ENCODE measurements at regions not wholly inside any gene's neighbourhood (a gene's known extent, or its start where the extent isn't known, plus 50 kb on each side); places are given as distances from the start of the nearest gene placed in this dataset.

- no peak overlapping the region for H3K27ac ChIP-seq (ENCODE audit: low read depth, low read length)
- no peaks in the 10 kb centered on the region for H3K36me3 ChIP-seq (ENCODE audit: insufficient read depth, low read length)
- H3K9me3 ChIP-seq (ENCODE audit: insufficient read depth, low read depth, low read length), result no peaks in the 10 kb centered on the region
- Mint-ChIP-seq H3K4me3 (ENCODE audit: unreplicated experiment) (no peak overlapping the region), H3K27ac (ENCODE audit: unreplicated experiment) (no peak overlapping the region), H3K4me1 (ENCODE audit: low read depth, unreplicated experiment) (peaks cover 10% of the 10 kb centered on the region), H3K9me3 (ENCODE audit: unreplicated experiment) (peaks cover 2% of the 10 kb centered on the region), H3K36me3 (ENCODE audit: low read depth, unreplicated experiment) (peaks cover 1% of the 10 kb centered on the region), H3K27me3 (ENCODE audit: low read depth, unreplicated experiment) (peaks cover 33% of the 10 kb centered on the region)
- H3K79me2 ChIP-seq (ENCODE audit: insufficient read depth, low read length), result no peaks in the 10 kb centered on the region
- no peak overlapping the region for H3K9ac ChIP-seq (ENCODE audit: low read length)
- H3K27me3 ChIP-seq (ENCODE audit: insufficient read depth, low read length), result peaks cover 5% of the 10 kb centered on the region
- no peaks in the 10 kb centered on the region for H4K20me1 ChIP-seq (ENCODE audit: insufficient read depth, low read length)
- TF ChIP-seq CTCF (IDR thresholded peaks at IDR 0.05; ENCODE audit: insufficient read depth, low read depth, low read length) (no peak), EZH2 (IDR thresholded peaks at IDR 0.05; ENCODE audit: insufficient read depth, low read length) (no peak)
- H2AFZ ChIP-seq (ENCODE audit: low read depth, low read length), result no peak overlapping the region
- no peak overlapping the region for H3K4me3 ChIP-seq (ENCODE audit: insufficient read depth, low read depth, low read length)
- no peak for DNase-seq (ENCODE audit: low read depth)
- FAIRE-seq, result no peak
- no peak overlapping the region for H3K4me2 ChIP-seq (ENCODE audit: low read length)
- H3K4me1 ChIP-seq (ENCODE audit: insufficient read depth, low read length), result peaks cover 12% of the 10 kb centered on the region
These were observed 213.1 kb upstream of the RTL1 start for GRCh38 chr14:101116486-101117130.

GRCh38 chr14:101117543-101117942, 214.0 kb upstream of the RTL1 start:
- Mint-ChIP-seq H3K27me3 (ENCODE audit: low read depth, unreplicated experiment) (peaks cover 33% of the 10 kb centered on the region), H3K9me3 (ENCODE audit: unreplicated experiment) (peaks cover 2% of the 10 kb centered on the region), H3K4me1 (ENCODE audit: low read depth, unreplicated experiment) (peaks cover 10% of the 10 kb centered on the region), H3K27ac (ENCODE audit: unreplicated experiment) (no peak overlapping the region), H3K4me3 (ENCODE audit: unreplicated experiment) (no peak overlapping the region), H3K36me3 (ENCODE audit: low read depth, unreplicated experiment) (peaks cover 1% of the 10 kb centered on the region)
- H3K27me3 ChIP-seq (ENCODE audit: insufficient read depth, low read length), result peaks cover 5% of the 10 kb centered on the region
- no peaks in the 10 kb centered on the region for H3K79me2 ChIP-seq (ENCODE audit: insufficient read depth, low read length)
- TF ChIP-seq CTCF (IDR thresholded peaks at IDR 0.05; ENCODE audit: insufficient read depth, low read depth, low read length) (no peak), EZH2 (IDR thresholded peaks at IDR 0.05; ENCODE audit: insufficient read depth, low read length) (no peak)
- no peak for FAIRE-seq
- H3K9me3 ChIP-seq (ENCODE audit: insufficient read depth, low read depth, low read length), result no peaks in the 10 kb centered on the region
- peaks cover 12% of the 10 kb centered on the region for H3K4me1 ChIP-seq (ENCODE audit: insufficient read depth, low read length)
- no peaks in the 10 kb centered on the region for H4K20me1 ChIP-seq (ENCODE audit: insufficient read depth, low read length)
- DNase-seq (ENCODE audit: low read depth), result no peak
- no peak overlapping the region for H3K27ac ChIP-seq (ENCODE audit: low read depth, low read length)
- H2AFZ ChIP-seq (ENCODE audit: low read depth, low read length), result no peak overlapping the region
- no peak overlapping the region for H3K4me3 ChIP-seq (ENCODE audit: insufficient read depth, low read depth, low read length)
- H3K4me2 ChIP-seq (ENCODE audit: low read length), result no peak overlapping the region
- H3K9ac ChIP-seq (ENCODE audit: low read length), result no peak overlapping the region
- H3K36me3 ChIP-seq (ENCODE audit: insufficient read depth, low read length), result no peaks in the 10 kb centered on the region

GRCh38 chr14:101118233-101118632, 214.7 kb upstream of the RTL1 start:
- no peak for TF ChIP-seq EZH2 (IDR thresholded peaks at IDR 0.05; ENCODE audit: insufficient read depth, low read length)
- no peak for TF ChIP-seq CTCF (IDR thresholded peaks at IDR 0.05; ENCODE audit: insufficient read depth, low read depth, low read length)
- no peak overlapping the region for H3K4me3 ChIP-seq (ENCODE audit: insufficient read depth, low read depth, low read length)
- H3K9me3 ChIP-seq (ENCODE audit: insufficient read depth, low read depth, low read length), result no peaks in the 10 kb centered on the region
- Mint-ChIP-seq H3K36me3 (ENCODE audit: low read depth, unreplicated experiment) (peaks cover 1% of the 10 kb centered on the region), H3K4me1 (ENCODE audit: low read depth, unreplicated experiment) (peaks cover 10% of the 10 kb centered on the region), H3K9me3 (ENCODE audit: unreplicated experiment) (peaks cover 2% of the 10 kb centered on the region), H3K27ac (ENCODE audit: unreplicated experiment) (no peak overlapping the region), H3K4me3 (ENCODE audit: unreplicated experiment) (no peak overlapping the region), H3K27me3 (ENCODE audit: low read depth, unreplicated experiment) (peaks cover 33% of the 10 kb centered on the region)
- peaks cover 12% of the 10 kb centered on the region for H3K4me1 ChIP-seq (ENCODE audit: insufficient read depth, low read length)
- no peak overlapping the region for H2AFZ ChIP-seq (ENCODE audit: low read depth, low read length)
- no peaks in the 10 kb centered on the region for H3K36me3 ChIP-seq (ENCODE audit: insufficient read depth, low read length)
- peaks cover 5% of the 10 kb centered on the region for H3K27me3 ChIP-seq (ENCODE audit: insufficient read depth, low read length)
- H4K20me1 ChIP-seq (ENCODE audit: insufficient read depth, low read length), result no peaks in the 10 kb centered on the region
- no peaks in the 10 kb centered on the region for H3K79me2 ChIP-seq (ENCODE audit: insufficient read depth, low read length)
- H3K9ac ChIP-seq (ENCODE audit: low read length), result no peak overlapping the region
- no peak overlapping the region for H3K27ac ChIP-seq (ENCODE audit: low read depth, low read length)
- no peak for DNase-seq (ENCODE audit: low read depth)
- no peak overlapping the region for H3K4me2 ChIP-seq (ENCODE audit: low read length)
- no peak for FAIRE-seq

All from astrocyte (in vitro differentiated cells and primary cell).